Mucosa of descending colon (tissue), 3 donors: ENCODE measurements at regions not wholly inside any gene's neighbourhood (a gene's known extent, or its start where the extent isn't known, plus 50 kb on each side); places are given as distances from the start of the nearest gene placed in this dataset.
"Not testable (repeated sequence)": the region's sequence is repeated elsewhere in the genome, so short reads cannot be mapped to it uniquely, and the experiment has no call there.

Source experiments
- ATAC-seq: fragments of 200-7000 bp; cut with Tn5 transposase; one replicate; pipeline ENCODE4 v1.9.1; 2020; ENCODE audit warnings: mild to moderate bottlenecking, moderate library complexity
- DNase-seq, 3 donors: peaks; one replicate each; pipeline ENCODE4 v3.0.0-alpha.2; 2020
- H3K36me3 ChIP-seq: fragments of 200-600 bp; one replicate; pipeline ENCODE4 v1.8.0; 2021; ENCODE audit warnings: low read depth, mild to moderate bottlenecking
- H3K4me1 ChIP-seq: fragments of 200-600 bp; one replicate; pipeline ENCODE4 v1.8.0; 2021; ENCODE audit warnings: low read depth, mild to moderate bottlenecking
- H3K4me3 ChIP-seq: fragments of 200-600 bp; one replicate; pipeline ENCODE4 v1.8.0; 2021; ENCODE audit warnings: mild to moderate bottlenecking
- H3K9me3 ChIP-seq: fragments of 200-600 bp; one replicate; pipeline ENCODE4 v1.8.0; 2021; ENCODE audit warnings: mild to moderate bottlenecking
- intact Hi-C, 2 donors: fragments of 100-400 bp; cut with DNase I in 1 of 2; cut with micrococcal nuclease in 1 of 2; formaldehyde crosslinking; loops; one replicate each; pipeline versions ENCODE4 v1.11.0 to v1.11.1; 2022; cut with DNase I, micrococcal nuclease
- TF ChIP-seq, protein P1 (sequence below): fragments of 200-600 bp; IDR thresholded peaks from one replicate; pipeline ENCODE4 v1.8.0; 2022; ENCODE audit warnings: antibody characterized with exemption, mild to moderate bottlenecking
- donor health status: DM: no; HTN: no; CAD: no; lungs with moderate emphysema.
- donor health status: DM: no; HTN: no; CAD: no.
- donor health status: DM: no; HTN: yes; CAD: no.

GRCh38 chr15:68492855-68493254 is 60.9 kb upstream of the ITGA11 start:
- ATAC-seq (no peak), DNase-seq (no peak)
- H3K4me1 ChIP-seq = no peaks in the 10 kb centered on the region
- intact Hi-C loops = no loop called here
- no peaks in the 10 kb centered on the region for H3K9me3 ChIP-seq
- no peak overlapping the region for H3K4me3 ChIP-seq
- TF ChIP-seq, protein P1, sequence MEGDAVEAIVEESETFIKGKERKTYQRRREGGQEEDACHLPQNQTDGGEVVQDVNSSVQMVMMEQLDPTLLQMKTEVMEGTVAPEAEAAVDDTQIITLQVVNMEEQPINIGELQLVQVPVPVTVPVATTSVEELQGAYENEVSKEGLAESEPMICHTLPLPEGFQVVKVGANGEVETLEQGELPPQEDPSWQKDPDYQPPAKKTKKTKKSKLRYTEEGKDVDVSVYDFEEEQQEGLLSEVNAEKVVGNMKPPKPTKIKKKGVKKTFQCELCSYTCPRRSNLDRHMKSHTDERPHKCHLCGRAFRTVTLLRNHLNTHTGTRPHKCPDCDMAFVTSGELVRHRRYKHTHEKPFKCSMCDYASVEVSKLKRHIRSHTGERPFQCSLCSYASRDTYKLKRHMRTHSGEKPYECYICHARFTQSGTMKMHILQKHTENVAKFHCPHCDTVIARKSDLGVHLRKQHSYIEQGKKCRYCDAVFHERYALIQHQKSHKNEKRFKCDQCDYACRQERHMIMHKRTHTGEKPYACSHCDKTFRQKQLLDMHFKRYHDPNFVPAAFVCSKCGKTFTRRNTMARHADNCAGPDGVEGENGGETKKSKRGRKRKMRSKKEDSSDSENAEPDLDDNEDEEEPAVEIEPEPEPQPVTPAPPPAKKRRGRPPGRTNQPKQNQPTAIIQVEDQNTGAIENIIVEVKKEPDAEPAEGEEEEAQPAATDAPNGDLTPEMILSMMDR = no peak
- no peaks in the 10 kb centered on the region for H3K36me3 ChIP-seq

DNA sequence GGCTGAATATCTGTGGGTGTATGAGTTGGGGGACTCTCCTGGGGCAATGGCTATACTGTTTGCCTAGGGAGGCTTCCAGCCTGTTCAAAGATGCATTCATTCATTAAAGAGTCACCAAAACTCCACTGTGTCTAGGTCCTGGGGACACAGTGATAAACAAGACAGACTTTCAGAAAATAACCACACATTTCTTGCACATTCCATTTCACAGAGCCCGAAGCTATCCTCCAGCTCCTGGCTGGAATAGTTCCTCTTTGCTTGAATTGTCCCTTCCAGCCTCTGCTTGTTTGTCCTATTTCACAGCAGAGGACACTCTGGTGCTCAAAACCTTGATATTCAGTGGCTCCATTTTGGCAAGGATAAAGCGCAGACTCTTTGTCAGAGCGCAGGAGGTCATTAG is 61.7 kb upstream of the ITGA11 start:
- no peak overlapping the region for H3K4me3 ChIP-seq
- TF ChIP-seq, protein P1 = no peak
- H3K36me3 ChIP-seq = no peaks in the 10 kb centered on the region
- H3K9me3 ChIP-seq = no peaks in the 10 kb centered on the region
- ATAC-seq (no peak), DNase-seq (no peak)
- intact Hi-C loops = no loop called here
- H3K4me1 ChIP-seq = no peaks in the 10 kb centered on the region

- no peak overlapping the region for H3K4me3 ChIP-seq
- intact Hi-C loops = no loop called here
- TF ChIP-seq, protein P1 = no peak
- ATAC-seq (no peak), DNase-seq (no peak)
- H3K9me3 ChIP-seq = no peaks in the 10 kb centered on the region
- H3K36me3 ChIP-seq = no peaks in the 10 kb centered on the region
- no peaks in the 10 kb centered on the region for H3K4me1 ChIP-seq
Observed at GRCh38 chr15:68494573-68495110, 62.7 kb upstream of the ITGA11 start.

- no peak for DNase-seq
- H3K4me3 ChIP-seq = no peak overlapping the region
- intact Hi-C loops = no loop called here
- no peaks in the 10 kb centered on the region for H3K4me1 ChIP-seq
- ATAC-seq = no peak
- H3K36me3 ChIP-seq = no peaks in the 10 kb centered on the region
- no peaks in the 10 kb centered on the region for H3K9me3 ChIP-seq
- TF ChIP-seq, protein P1 = no peak
Observed at GRCh38 chr15:68495221-68495950, 63.4 kb upstream of the ITGA11 start.

- no peaks in the 10 kb centered on the region for H3K9me3 ChIP-seq
- TF ChIP-seq, protein P1 = no peak
- no peak overlapping the region for H3K4me3 ChIP-seq
- H3K4me1 ChIP-seq = no peaks in the 10 kb centered on the region
- no peak for DNase-seq
- intact Hi-C loops = no loop called here
- no peaks in the 10 kb centered on the region for H3K36me3 ChIP-seq
- no peak for ATAC-seq
Observed at GRCh38 chr15:68495981-68496705, 64.2 kb upstream of the ITGA11 start.

GRCh38 chr15:68496751-68497150 is 64.8 kb upstream of the ITGA11 start:
- H3K4me3 ChIP-seq, intact Hi-C loops, DNase-seq, H3K36me3 ChIP-seq, H3K9me3 ChIP-seq, H3K4me1 ChIP-seq, ATAC-seq: not testable (repeated sequence)
